ENCODE measurements at regions not wholly inside any gene's neighbourhood (a gene's known extent, or its start where the extent isn't known, plus 50 kb on each side); places are given as distances from the start of the nearest gene placed in this dataset.

- H3K4me1 ChIP-seq = peaks cover 0 to 42% (median 6%) of the 10 kb centered on the region in 9 donors
- intact Hi-C loops (cut with DNase I) = no loop called here
- H3K36me3 ChIP-seq = no peaks in the 10 kb centered on the region
- H3K9me3 ChIP-seq = no peaks in the 10 kb centered on the region
- ATAC-seq = peak in 7 of 8 donors; percentile 7 to 57 (median 23)
- H3K4me3 ChIP-seq = no peak overlapping the region
- H3K27ac ChIP-seq = peak overlapping the region in 5 of 10 donors; percentile 44 to 71 (median 61)
- no peaks in the 10 kb centered on the region for H3K27me3 ChIP-seq
- WGBS, 2 donors = 70 to 84% methylated on average over 9 of the region's 9 CpGs
- DNase-seq = no peak
- TF ChIP-seq CTCF (IDR thresholded peaks at IDR 0.05) = no peak
Observed at GRCh38 chr10:113992471-113993011, 51.1 kb upstream of the ADRB1 start.

GRCh38 chr10:113993489-113993991 lies 50.1 kb upstream of the ADRB1 start:
- TF ChIP-seq CTCF (IDR thresholded peaks at IDR 0.05) = no peak
- WGBS, 2 donors = 54 to 71% methylated on average over 3 of the region's 3 CpGs
- intact Hi-C loops (cut with DNase I) = no loop called here
- no peaks in the 10 kb centered on the region for H3K9me3 ChIP-seq
- peaks cover 0 to 38% (median 6%) of the 10 kb centered on the region in 9 donors for H3K4me1 ChIP-seq
- no peaks in the 10 kb centered on the region for H3K36me3 ChIP-seq
- peak overlapping the region in 7 of 10 donors; percentile 15 to 71 (median 50) for H3K27ac ChIP-seq
- DNase-seq (peak; percentile 41 to 62), ATAC-seq (peak; percentile 50 to 85 (median 81))
- no peaks in the 10 kb centered on the region for H3K27me3 ChIP-seq
- H3K4me3 ChIP-seq = no peak overlapping the region
